AG08396 (cell line): ENCODE measurements at regions not wholly inside any gene's neighbourhood (a gene's known extent, or its start where the extent isn't known, plus 50 kb on each side); places are given as distances from the start of the nearest gene placed in this dataset.
A peak's percentile ranks its signal among the peaks of the same experiment; 100 is the strongest.
"Not testable (repeated sequence)": the region's sequence is repeated elsewhere in the genome, so short reads cannot be mapped to it uniquely, and the experiment has no call there.

Source experiments
- DNase-seq: peaks from one replicate; pipeline ENCODE4 v3.0.0; 2012; ENCODE audit warnings: low spot score, mixed read lengths

DNA sequence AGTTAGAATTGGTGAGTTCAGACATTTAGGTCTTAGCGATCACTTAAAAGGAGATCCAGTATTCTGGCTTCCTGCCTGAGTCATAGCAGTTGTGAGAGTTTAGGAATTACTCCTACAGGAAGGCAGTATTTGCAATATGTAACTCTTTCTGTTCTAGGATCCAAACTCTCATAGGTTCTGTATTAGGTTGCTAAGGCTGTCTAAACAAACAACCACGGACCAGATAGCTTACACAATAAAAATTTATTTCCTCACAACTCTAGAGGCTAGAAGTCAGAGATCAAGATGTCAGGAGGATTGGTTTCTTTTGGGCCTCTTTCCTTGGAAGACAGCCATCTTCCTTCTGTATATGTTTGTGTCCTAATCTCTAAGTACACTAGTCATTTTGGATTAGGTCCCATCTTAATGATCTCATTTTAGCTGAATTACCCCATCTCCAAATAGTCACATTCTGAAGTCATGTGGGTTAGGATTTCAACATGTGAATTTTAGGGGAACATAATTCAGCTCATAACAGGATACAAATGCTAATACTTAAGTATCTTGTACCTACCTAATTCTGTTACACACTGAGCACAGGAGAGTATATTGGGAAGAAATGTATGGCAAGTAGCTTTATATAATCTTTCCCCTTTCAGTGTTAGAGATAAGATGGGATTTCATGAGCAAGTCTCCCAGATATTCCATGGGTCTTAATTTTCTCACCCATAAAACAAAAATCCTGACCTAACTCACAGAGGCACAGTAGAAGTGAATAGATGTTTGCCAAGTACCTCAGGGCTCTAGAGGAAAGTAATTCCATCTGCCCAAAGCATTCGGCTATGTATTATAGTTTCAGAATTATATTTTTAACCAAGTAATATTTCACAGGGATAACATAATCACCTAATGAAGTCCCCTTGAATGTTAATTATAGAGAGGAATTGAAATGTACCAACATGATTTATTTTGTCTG, 144.4 kb downstream of the PTBP2 start:
- DNase-seq, result peak; percentile 67

- DNase-seq, result no peak
These were observed 151.2 kb downstream of the PTBP2 start for GRCh38 chr1:96872757-96873156.

DNA sequence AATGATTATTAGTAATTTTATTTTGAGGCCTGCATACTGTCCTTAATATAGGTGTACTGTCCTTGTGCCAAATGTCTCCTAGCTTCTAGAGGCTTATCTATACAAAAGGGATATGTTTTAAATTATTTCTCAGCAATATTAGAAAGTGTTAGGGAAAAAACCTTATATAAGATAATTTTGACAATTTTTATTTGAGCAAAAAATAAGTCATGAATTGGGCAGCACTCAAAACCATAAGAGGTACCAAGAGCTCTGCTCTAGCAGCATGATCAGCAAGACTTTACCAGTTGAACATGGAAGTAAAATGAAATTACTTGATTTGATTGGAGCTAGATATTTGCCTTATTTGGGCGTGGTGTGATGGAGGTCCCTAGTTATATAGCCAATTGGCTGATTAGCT, 157.1 kb downstream of the PTBP2 start:
- DNase-seq, result no peak

GRCh38 chr1:96880626-96881025, 159.0 kb downstream of the PTBP2 start:
- no peak for DNase-seq

- no peak for DNase-seq
These were observed 160.5 kb downstream of the PTBP2 start for GRCh38 chr1:96882096-96882495.

DNA sequence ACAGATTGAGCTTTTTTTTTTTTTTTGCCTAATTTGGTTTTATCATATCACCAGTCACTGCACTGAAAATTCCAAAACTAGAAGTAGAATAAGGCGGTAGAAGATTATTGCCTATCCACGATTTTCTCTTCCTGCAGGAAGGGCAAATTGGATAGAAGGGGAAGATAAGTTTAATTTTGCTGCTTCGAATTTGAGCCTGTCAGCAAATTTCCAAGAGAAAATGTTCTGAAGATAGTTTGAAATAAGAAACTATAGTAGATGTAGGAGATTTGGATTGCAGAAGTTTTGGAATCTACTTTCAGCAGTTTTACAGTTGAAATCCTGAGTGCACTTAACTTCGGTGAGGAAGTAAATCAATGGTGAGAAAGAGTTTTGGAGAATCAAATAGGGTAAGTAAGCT, 164.9 kb downstream of the PTBP2 start:
- DNase-seq, result no peak

DNA sequence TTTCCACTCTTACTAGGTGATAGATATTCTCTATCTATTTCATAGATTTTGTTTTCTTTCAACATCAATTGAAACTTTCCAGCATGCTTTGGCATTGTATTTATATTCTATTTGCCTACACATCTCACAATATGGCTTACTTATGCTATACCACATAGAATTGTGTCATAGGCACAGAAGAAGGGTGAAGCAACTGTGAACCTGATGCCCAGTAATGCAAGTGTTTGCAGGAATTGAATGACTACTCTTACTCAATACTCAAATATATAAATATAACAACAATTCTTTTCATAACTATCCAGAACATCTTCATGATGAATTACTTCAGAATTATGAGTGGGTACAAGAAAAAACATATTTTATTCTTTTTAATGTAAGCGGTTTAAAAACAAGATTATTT, 165.9 kb downstream of the PTBP2 start:
- no peak for DNase-seq

- no peak for DNase-seq
These were observed 180.3 kb downstream of the PTBP2 start for GRCh38 chr1:96901783-96902363.

DNA sequence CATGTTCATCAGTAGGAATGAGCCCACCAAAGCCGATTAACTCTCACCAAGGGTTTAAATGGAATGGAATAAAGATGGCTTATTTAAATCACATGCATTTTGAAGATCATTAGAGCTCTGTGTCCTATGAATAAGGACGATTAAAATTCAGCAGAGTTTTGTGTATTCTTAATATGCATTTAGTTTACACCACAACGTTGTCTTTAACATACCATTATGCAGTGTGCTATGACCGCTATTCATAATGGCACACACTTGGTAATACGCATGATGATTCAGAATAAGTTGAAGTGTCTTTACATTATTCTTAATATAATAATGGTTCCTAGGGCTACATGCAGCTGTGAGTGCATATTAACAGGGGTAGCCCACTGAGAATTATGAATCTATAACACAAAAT, 190.7 kb downstream of the PTBP2 start:
- no peak for DNase-seq

- not testable (repeated sequence) for DNase-seq
These were observed 194.1 kb downstream of the PTBP2 start for GRCh38 chr1:96915701-96916100.

- DNase-seq, result peak; percentile 30
These were observed 196.8 kb downstream of the PTBP2 start for GRCh38 chr1:96918406-96918805.

- DNase-seq, result no peak
These were observed 200.6 kb downstream of the PTBP2 start for GRCh38 chr1:96922181-96922580.

- no peak for DNase-seq
These were observed 202.2 kb downstream of the PTBP2 start for GRCh38 chr1:96923753-96924152.

GRCh38 chr1:96926176-96926575, 204.6 kb downstream of the PTBP2 start:
- DNase-seq, result no peak

DNA sequence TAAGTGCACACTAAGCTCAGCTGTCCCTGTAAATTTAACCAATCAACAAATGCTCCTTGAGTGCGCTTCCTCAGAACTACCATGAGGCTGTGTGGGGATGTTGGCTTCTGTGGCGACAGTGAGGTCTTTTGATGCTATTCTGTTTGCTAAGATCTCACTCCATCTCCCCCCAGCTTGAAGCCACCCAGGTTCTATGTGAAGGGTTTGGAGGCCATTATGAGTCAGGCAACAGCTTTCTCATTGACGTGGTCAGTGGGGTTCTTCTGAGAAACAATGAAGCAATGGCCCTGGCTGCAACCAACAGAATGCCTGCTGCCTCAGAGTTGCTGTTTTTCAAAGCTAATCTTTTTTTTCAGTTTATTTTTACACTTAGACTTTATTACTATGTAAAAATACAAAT, 205.5 kb downstream of the PTBP2 start:
- DNase-seq, result peak; percentile 5

- no peak for DNase-seq
These were observed 209.6 kb downstream of the PTBP2 start for GRCh38 chr1:96931136-96931535.

DNA sequence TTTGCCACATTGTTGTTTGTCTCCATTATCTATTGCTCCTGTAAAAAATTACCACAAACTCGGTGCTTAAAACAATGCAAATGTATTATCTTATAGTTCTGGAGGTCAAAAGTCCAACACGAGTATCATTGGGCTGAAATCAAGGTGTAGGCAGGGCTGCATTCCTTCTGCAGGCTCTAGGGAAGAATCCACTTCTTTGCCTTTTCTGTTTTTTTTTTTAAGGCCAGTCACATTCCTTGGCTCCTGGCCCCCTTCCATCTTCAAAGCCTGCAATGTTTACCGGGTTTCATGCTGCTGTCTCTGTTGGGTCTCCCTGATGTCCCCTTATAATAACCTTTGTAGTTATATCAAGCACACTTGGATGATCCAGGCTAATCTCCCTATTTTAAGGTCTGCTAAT, 212.7 kb downstream of the PTBP2 start:
- DNase-seq, result no peak

- DNase-seq, result no peak
These were observed 223.0 kb downstream of the PTBP2 start for GRCh38 chr1:96944432-96945092.

DNA sequence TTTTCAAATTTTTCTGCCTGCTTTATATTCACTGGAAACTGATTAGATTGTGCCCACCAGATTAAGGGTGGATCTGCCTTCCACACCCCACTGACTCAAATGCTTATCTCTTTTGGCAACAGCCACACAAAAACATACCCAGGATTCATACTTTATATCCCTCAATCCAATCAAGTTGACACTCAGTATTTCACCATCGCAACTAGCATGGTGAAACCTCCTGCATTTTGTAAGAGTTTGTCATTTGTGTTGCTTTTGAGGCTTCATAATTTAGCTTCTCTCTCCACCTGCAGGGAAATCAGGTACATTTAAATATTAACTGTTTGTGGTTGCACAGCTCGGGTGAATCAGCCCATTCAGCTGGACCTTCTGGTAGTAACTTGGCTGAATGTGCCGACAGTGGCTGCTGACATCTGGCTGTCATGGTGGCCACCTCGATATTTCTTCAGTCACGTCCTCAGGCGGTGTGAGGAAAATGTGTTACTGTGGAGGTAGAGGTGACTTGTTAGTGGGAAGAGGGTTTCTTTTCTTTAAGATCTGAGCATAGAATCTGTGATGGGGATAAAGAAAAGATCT, 224.0 kb downstream of the PTBP2 start:
- DNase-seq, result no peak

DNA sequence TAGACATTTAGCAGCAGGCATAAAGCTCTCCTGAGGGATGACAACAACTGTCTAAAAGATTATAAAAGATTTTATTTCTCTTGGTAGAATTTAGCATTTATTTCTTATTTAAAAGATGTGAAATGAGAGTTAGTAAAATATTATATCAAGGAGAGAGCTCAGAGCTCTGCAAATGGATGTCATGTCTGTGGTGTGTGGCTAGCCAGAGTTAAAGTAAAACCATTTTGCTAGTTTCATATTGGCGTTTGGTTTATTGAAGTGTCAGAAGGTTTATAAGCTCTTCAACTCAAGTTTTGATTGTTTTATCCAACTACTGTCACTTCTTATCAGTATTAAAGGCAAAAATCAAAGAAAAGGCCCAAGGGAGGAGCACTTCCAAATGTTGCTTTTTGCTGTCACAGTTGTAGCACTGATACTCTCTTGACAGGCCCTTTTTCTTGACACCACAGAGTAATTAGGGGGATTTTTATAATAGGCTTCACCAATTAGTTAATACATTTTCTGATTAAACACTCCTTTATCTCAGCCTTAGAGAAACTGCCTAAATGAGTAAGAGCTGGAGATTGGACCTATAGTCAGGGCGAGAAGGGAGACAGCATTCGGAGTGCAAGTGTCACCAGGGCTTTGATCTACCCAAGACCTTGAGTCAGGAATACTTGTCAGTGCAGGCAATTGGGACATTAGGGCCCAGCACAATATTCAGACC, 233.9 kb downstream of the PTBP2 start:
- DNase-seq, result no peak

DNA sequence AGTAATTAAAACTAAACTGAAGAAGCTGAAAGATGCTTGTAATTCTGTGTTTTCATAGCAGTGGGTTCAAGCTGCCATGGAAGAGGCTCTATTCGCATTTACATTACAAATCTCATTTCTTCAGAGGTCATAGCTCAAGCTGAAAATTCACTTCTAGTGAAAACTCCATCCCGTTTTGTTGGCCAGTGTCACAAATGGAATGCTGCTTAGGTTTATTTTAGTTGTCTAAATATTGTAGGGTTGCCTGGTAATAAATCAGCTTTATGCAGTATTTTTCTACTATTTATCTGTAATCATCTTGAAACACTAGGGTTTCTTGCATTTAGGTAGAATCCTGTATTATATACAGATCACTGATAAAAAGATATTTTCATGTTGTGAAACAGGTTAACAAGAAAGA, 240.6 kb downstream of the PTBP2 start:
- DNase-seq, result no peak

DNA sequence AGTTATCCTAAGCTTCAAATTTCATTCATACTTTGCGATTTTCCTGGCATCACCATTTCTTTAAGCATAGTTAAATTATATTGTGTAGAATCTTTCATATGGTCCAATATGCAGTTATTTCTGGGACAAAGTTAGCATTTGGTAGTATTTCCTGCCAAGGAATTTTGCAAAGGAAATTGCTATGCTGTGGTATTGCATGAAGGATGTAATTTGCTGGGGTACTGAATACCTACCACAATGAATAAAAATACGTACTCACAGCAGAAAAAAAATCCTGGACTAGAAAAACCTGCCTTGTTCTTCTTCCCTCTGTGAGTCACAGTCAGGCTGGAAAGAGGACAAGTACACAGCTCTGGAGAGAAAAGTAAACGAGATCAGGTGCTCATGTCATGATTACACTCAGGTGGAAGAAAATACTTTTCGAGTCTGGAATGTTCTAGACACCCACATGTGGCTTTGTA, 241.2 kb downstream of the PTBP2 start:
- no peak for DNase-seq
